ENCODE measurements at regions not wholly inside any gene's neighbourhood (a gene's known extent, or its start where the extent isn't known, plus 50 kb on each side); places are given as distances from the start of the nearest gene placed in this dataset.

DNA sequence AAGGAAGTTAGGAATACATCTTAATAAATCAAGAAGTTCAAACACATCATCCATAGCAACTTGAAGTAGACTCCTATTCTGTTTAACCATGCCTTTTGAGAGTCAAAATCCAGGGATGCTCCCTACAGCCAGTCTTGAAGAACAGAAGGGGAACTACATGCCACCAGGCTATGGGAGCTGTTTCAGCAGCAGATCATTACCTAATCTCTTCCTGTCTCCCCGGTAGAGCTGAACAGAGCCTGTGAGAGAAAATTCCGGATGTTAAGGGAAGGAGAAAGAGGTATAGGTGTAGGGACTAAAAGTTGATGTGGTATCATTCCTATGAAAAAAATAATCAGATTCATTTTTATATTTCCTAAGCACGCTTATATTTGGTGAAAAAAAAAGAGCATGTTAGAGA, 352.2 kb downstream of the SPRY1 start:
- Histone ChIP-seq H3K27ac (ENCODE audit: low read depth in 2 of 2, low read length in 2 of 2) (no peak overlapping the region), H3K36me3 (ENCODE audit: control insufficient read depth in 2 of 2, insufficient read depth in 2 of 2, low read length in 2 of 2) (no peaks in the 10 kb centered on the region), H3K9ac (ENCODE audit: low read depth in 1 of 2, low read length in 2 of 2) (no peak overlapping the region), H3K27me3 (ENCODE audit: control insufficient read depth in 2 of 2, insufficient read depth in 2 of 2, low read length in 2 of 2) (no peaks in the 10 kb centered on the region), H3K9me3 (ENCODE audit: control insufficient read depth in 2 of 2, low read length in 2 of 2) (no peaks in the 10 kb centered on the region), H3K4me3 (ENCODE audit: low read length in 2 of 2) (no peak overlapping the region), H3K4me1 (ENCODE audit: control insufficient read depth in 2 of 2, insufficient read depth in 2 of 2, low read length in 2 of 2) (peaks cover 0 to 3% of the 10 kb centered on the region in 2 donors)

GRCh38 chr4:123749383-123749782, 352.8 kb downstream of the SPRY1 start:
- Histone ChIP-seq H3K4me3 (ENCODE audit: low read length in 2 of 2) (no peak overlapping the region), H3K9me3 (ENCODE audit: control insufficient read depth in 2 of 2, low read length in 2 of 2) (no peaks in the 10 kb centered on the region), H3K4me1 (ENCODE audit: control insufficient read depth in 2 of 2, insufficient read depth in 2 of 2, low read length in 2 of 2) (peaks cover 0 to 3% of the 10 kb centered on the region in 2 donors), H3K27ac (ENCODE audit: low read depth in 2 of 2, low read length in 2 of 2) (no peak overlapping the region), H3K27me3 (ENCODE audit: control insufficient read depth in 2 of 2, insufficient read depth in 2 of 2, low read length in 2 of 2) (no peaks in the 10 kb centered on the region), H3K9ac (ENCODE audit: low read depth in 1 of 2, low read length in 2 of 2) (no peak overlapping the region), H3K36me3 (ENCODE audit: control insufficient read depth in 2 of 2, insufficient read depth in 2 of 2, low read length in 2 of 2) (no peaks in the 10 kb centered on the region)

GRCh38 chr4:123750044-123750443, 353.4 kb downstream of the SPRY1 start:
- no peak overlapping the region for H3K27ac ChIP-seq (ENCODE audit: low read depth in 2 of 2, low read length in 2 of 2)
- no peak overlapping the region for H3K9ac ChIP-seq (ENCODE audit: low read depth in 1 of 2, low read length in 2 of 2)
- H3K36me3 ChIP-seq (ENCODE audit: control insufficient read depth in 2 of 2, insufficient read depth in 2 of 2, low read length in 2 of 2): no peaks in the 10 kb centered on the region
- no peaks in the 10 kb centered on the region for H3K27me3 ChIP-seq (ENCODE audit: control insufficient read depth in 2 of 2, insufficient read depth in 2 of 2, low read length in 2 of 2)
- no peaks in the 10 kb centered on the region for H3K9me3 ChIP-seq (ENCODE audit: control insufficient read depth in 2 of 2, low read length in 2 of 2)
- no peaks in the 10 kb centered on the region for H3K4me1 ChIP-seq (ENCODE audit: control insufficient read depth in 2 of 2, insufficient read depth in 2 of 2, low read length in 2 of 2)
- no peak overlapping the region for H3K4me3 ChIP-seq (ENCODE audit: low read length in 2 of 2)

- no peaks in the 10 kb centered on the region for H3K27me3 ChIP-seq (ENCODE audit: control insufficient read depth in 2 of 2, insufficient read depth in 2 of 2, low read length in 2 of 2)
- H3K9ac ChIP-seq (ENCODE audit: low read depth in 1 of 2, low read length in 2 of 2): no peak overlapping the region
- H3K4me3 ChIP-seq (ENCODE audit: low read length in 2 of 2): no peak overlapping the region
- H3K9me3 ChIP-seq (ENCODE audit: control insufficient read depth in 2 of 2, low read length in 2 of 2): no peaks in the 10 kb centered on the region
- no peaks in the 10 kb centered on the region for H3K4me1 ChIP-seq (ENCODE audit: control insufficient read depth in 2 of 2, insufficient read depth in 2 of 2, low read length in 2 of 2)
- no peak overlapping the region for H3K27ac ChIP-seq (ENCODE audit: low read depth in 2 of 2, low read length in 2 of 2)
- H3K36me3 ChIP-seq (ENCODE audit: control insufficient read depth in 2 of 2, insufficient read depth in 2 of 2, low read length in 2 of 2): no peaks in the 10 kb centered on the region
Observed at GRCh38 chr4:123755655-123756054, 359.1 kb downstream of the SPRY1 start.

DNA sequence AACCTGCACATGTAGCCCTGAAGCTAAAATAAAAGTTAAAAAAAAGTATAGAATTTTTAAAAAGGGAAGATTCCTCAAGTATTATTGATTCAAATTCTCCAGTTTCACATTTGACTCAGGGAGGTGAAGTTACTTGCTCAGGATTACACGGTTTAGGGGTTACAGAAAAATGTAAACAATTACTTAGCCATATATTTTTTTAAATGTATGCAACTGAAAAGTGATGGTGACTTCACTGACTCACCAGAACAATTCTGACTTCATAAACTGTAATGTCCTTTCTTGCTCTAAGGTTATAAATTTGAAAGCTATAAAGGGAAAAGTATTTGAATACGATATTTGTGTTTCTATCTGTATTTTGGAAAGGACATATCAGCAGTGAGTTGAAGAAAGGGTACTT, 371.2 kb downstream of the SPRY1 start:
- Histone ChIP-seq H3K4me3 (ENCODE audit: low read length in 2 of 2) (no peak overlapping the region), H3K36me3 (ENCODE audit: control insufficient read depth in 2 of 2, insufficient read depth in 2 of 2, low read length in 2 of 2) (no peaks in the 10 kb centered on the region), H3K4me1 (ENCODE audit: control insufficient read depth in 2 of 2, insufficient read depth in 2 of 2, low read length in 2 of 2) (no peaks in the 10 kb centered on the region), H3K9me3 (ENCODE audit: control insufficient read depth in 2 of 2, low read length in 2 of 2) (no peaks in the 10 kb centered on the region), H3K27me3 (ENCODE audit: control insufficient read depth in 2 of 2, insufficient read depth in 2 of 2, low read length in 2 of 2) (no peaks in the 10 kb centered on the region), H3K9ac (ENCODE audit: low read depth in 1 of 2, low read length in 2 of 2) (no peak overlapping the region), H3K27ac (ENCODE audit: low read depth in 2 of 2, low read length in 2 of 2) (no peak overlapping the region)

DNA sequence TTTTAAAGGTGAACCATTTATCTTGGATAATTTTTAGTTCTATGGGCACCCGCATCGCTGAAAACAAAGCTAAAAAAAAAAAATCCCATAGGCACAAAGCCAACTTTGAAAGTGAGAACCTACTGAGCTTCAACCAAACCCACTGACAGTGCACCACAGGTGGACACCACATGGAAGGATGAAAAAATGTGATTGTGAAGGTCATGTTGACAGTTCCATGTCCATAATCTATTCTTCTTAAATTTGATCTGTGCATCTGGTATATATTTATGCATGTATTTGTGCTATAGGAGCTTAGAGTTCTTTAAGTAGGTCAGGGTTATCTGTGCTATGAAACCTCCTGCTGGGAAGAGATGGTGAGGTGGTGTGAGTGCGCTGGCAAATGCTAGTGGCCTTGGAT, 374.3 kb downstream of the SPRY1 start:
- Histone ChIP-seq H3K4me3 (ENCODE audit: low read length in 2 of 2) (no peak overlapping the region), H3K27me3 (ENCODE audit: control insufficient read depth in 2 of 2, insufficient read depth in 2 of 2, low read length in 2 of 2) (no peaks in the 10 kb centered on the region), H3K4me1 (ENCODE audit: control insufficient read depth in 2 of 2, insufficient read depth in 2 of 2, low read length in 2 of 2) (no peaks in the 10 kb centered on the region), H3K36me3 (ENCODE audit: control insufficient read depth in 2 of 2, insufficient read depth in 2 of 2, low read length in 2 of 2) (no peaks in the 10 kb centered on the region), H3K9ac (ENCODE audit: low read depth in 1 of 2, low read length in 2 of 2) (no peak overlapping the region), H3K27ac (ENCODE audit: low read depth in 2 of 2, low read length in 2 of 2) (no peak overlapping the region), H3K9me3 (ENCODE audit: control insufficient read depth in 2 of 2, low read length in 2 of 2) (no peaks in the 10 kb centered on the region)

- H3K36me3 ChIP-seq (ENCODE audit: control insufficient read depth in 2 of 2, insufficient read depth in 2 of 2, low read length in 2 of 2): no peaks in the 10 kb centered on the region
- H3K27ac ChIP-seq (ENCODE audit: low read depth in 2 of 2, low read length in 2 of 2): no peak overlapping the region
- H3K9ac ChIP-seq (ENCODE audit: low read depth in 1 of 2, low read length in 2 of 2): no peak overlapping the region
- no peaks in the 10 kb centered on the region for H3K27me3 ChIP-seq (ENCODE audit: control insufficient read depth in 2 of 2, insufficient read depth in 2 of 2, low read length in 2 of 2)
- H3K9me3 ChIP-seq (ENCODE audit: control insufficient read depth in 2 of 2, low read length in 2 of 2): no peaks in the 10 kb centered on the region
- H3K4me3 ChIP-seq (ENCODE audit: low read length in 2 of 2): no peak overlapping the region
- H3K4me1 ChIP-seq (ENCODE audit: control insufficient read depth in 2 of 2, insufficient read depth in 2 of 2, low read length in 2 of 2): no peaks in the 10 kb centered on the region
Observed at GRCh38 chr4:123776267-123776666, 379.7 kb downstream of the SPRY1 start.

DNA sequence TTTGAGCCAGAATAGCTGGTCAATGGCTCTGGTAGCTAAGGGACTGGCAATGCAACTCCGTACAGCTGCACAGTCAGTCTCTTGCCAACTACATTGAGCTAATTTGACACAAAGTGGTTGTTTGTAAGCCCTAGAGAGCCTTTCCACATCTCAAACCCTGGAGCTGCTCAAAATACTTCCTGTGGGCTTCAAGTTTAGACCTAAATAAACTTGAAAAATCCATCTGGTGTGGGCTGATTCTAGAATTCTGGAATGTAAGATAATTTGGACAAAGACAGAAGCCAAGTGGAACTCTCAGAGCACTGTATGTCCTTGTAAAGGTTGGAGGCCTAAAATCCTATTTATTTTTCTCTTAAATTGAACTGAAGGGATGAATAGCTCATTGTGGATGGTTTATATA, 380.8 kb downstream of the SPRY1 start:
- no peak overlapping the region for H3K27ac ChIP-seq (ENCODE audit: low read depth in 2 of 2, low read length in 2 of 2)
- no peaks in the 10 kb centered on the region for H3K36me3 ChIP-seq (ENCODE audit: control insufficient read depth in 2 of 2, insufficient read depth in 2 of 2, low read length in 2 of 2)
- H3K27me3 ChIP-seq (ENCODE audit: control insufficient read depth in 2 of 2, insufficient read depth in 2 of 2, low read length in 2 of 2): no peaks in the 10 kb centered on the region
- no peaks in the 10 kb centered on the region for H3K4me1 ChIP-seq (ENCODE audit: control insufficient read depth in 2 of 2, insufficient read depth in 2 of 2, low read length in 2 of 2)
- H3K9me3 ChIP-seq (ENCODE audit: control insufficient read depth in 2 of 2, low read length in 2 of 2): no peaks in the 10 kb centered on the region
- H3K4me3 ChIP-seq (ENCODE audit: low read length in 2 of 2): no peak overlapping the region
- no peak overlapping the region for H3K9ac ChIP-seq (ENCODE audit: low read depth in 1 of 2, low read length in 2 of 2)

GRCh38 chr4:123783151-123783790, 386.7 kb downstream of the SPRY1 start:
- peaks cover 0 to 4% of the 10 kb centered on the region in 2 donors for H3K4me1 ChIP-seq (ENCODE audit: control insufficient read depth in 2 of 2, insufficient read depth in 2 of 2, low read length in 2 of 2)
- peak overlapping the region in 1 of 2 donors; percentile 3 for H3K27ac ChIP-seq (ENCODE audit: low read depth in 2 of 2, low read length in 2 of 2)
- H3K4me3 ChIP-seq (ENCODE audit: low read length in 2 of 2): no peak overlapping the region

DNA sequence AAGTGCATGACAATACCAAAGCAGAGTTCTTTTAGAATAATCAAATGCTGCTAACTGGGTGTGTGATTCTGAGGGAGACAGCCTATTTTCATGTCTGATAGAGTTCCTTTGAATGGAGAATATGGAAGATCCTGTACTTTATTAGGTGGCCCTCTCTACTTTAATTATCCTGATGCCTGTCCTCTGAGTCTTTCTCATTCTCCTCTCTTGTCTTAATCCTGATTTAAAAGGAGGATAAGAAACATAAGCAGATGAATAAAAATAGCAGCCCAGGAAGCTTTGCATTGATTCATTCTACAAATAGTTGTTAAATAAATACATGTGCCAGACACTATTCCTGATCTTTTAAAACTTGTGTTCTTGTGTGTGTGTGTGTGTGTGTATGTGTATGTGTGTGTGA, 387.3 kb downstream of the SPRY1 start:
- no peaks in the 10 kb centered on the region for H3K9me3 ChIP-seq (ENCODE audit: control insufficient read depth in 2 of 2, low read length in 2 of 2)
- H3K27ac ChIP-seq (ENCODE audit: low read depth in 2 of 2, low read length in 2 of 2): peak overlapping the region in 1 of 2 donors; percentile 3
- H3K4me1 ChIP-seq (ENCODE audit: control insufficient read depth in 2 of 2, insufficient read depth in 2 of 2, low read length in 2 of 2): peaks cover 0 to 4% of the 10 kb centered on the region in 2 donors

More at GRCh38 chr4:123783151-123783790, 386.7 kb downstream of the SPRY1 start:
- H3K36me3 ChIP-seq (ENCODE audit: control insufficient read depth in 2 of 2, insufficient read depth in 2 of 2, low read length in 2 of 2): no peaks in the 10 kb centered on the region
- H3K9me3 ChIP-seq (ENCODE audit: control insufficient read depth in 2 of 2, low read length in 2 of 2): no peaks in the 10 kb centered on the region
- no peaks in the 10 kb centered on the region for H3K27me3 ChIP-seq (ENCODE audit: control insufficient read depth in 2 of 2, insufficient read depth in 2 of 2, low read length in 2 of 2)
- no peak overlapping the region for H3K9ac ChIP-seq (ENCODE audit: low read depth in 1 of 2, low read length in 2 of 2)

DNA sequence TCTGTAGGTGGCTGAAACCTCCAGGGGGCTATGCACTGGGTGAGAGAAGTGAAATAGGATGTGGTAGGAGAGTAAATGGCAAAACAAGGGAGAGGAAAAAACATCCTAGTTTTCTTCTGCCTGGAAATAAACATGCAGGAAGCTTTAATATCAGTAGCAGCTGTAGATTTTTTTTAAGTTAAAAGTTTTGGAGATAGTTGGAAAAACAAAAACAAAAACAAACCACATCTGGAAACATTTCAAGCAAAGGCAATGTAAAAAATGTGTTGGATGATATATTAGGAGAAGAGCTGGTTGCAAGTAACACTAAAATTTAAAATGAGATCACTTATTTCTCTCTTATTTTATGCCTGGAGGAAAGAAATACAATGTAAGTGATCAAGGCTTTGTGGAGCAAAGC, 388.0 kb downstream of the SPRY1 start:
- Histone ChIP-seq H3K36me3 (ENCODE audit: control insufficient read depth in 2 of 2, insufficient read depth in 2 of 2, low read length in 2 of 2) (no peaks in the 10 kb centered on the region), H3K4me3 (ENCODE audit: low read length in 2 of 2) (no peak overlapping the region), H3K9me3 (ENCODE audit: control insufficient read depth in 2 of 2, low read length in 2 of 2) (no peaks in the 10 kb centered on the region), H3K27ac (ENCODE audit: low read depth in 2 of 2, low read length in 2 of 2) (no peak overlapping the region), H3K4me1 (ENCODE audit: control insufficient read depth in 2 of 2, insufficient read depth in 2 of 2, low read length in 2 of 2) (peaks cover 0 to 4% of the 10 kb centered on the region in 2 donors), H3K9ac (ENCODE audit: low read depth in 1 of 2, low read length in 2 of 2) (no peak overlapping the region), H3K27me3 (ENCODE audit: control insufficient read depth in 2 of 2, insufficient read depth in 2 of 2, low read length in 2 of 2) (no peaks in the 10 kb centered on the region)

More for the DNA sequence above, 387.3 kb downstream of the SPRY1 start:
- Histone ChIP-seq H3K27me3 (ENCODE audit: control insufficient read depth in 2 of 2, insufficient read depth in 2 of 2, low read length in 2 of 2) (no peaks in the 10 kb centered on the region), H3K4me3 (ENCODE audit: low read length in 2 of 2) (no peak overlapping the region), H3K9ac (ENCODE audit: low read depth in 1 of 2, low read length in 2 of 2) (no peak overlapping the region), H3K36me3 (ENCODE audit: control insufficient read depth in 2 of 2, insufficient read depth in 2 of 2, low read length in 2 of 2) (no peaks in the 10 kb centered on the region)
